SKM-1 (cell line): ENCODE measurements at regions not wholly inside any gene's neighbourhood (a gene's known extent, or its start where the extent isn't known, plus 50 kb on each side); places are given as distances from the start of the nearest gene placed in this dataset.

Experiments
- DNase-seq: peaks from one replicate; lab custom pipeline; 2025; ENCODE audit not compliant: unreplicated experiment; lab: John Stamatoyannopoulos, UW

GRCh38 chr19:29421196-29421545 lies 104.6 kb upstream of the VSTM2B start:
- no peak for DNase-seq

GRCh38 chr19:29422047-29422446 lies 103.7 kb upstream of the VSTM2B start:
- DNase-seq: no peak

GRCh38 chr19:29422486-29423085 lies 103.2 kb upstream of the VSTM2B start:
- DNase-seq: no peak

- no peak for DNase-seq
Measured at GRCh38 chr19:29428071-29428470, 97.7 kb upstream of the VSTM2B start.

GRCh38 chr19:29429021-29429420 lies 96.8 kb upstream of the VSTM2B start:
- no peak for DNase-seq

- no peak for DNase-seq
Measured at GRCh38 chr19:29429581-29429980, 96.2 kb upstream of the VSTM2B start.

- no peak for DNase-seq
Measured at GRCh38 chr19:29431332-29431731, 94.5 kb upstream of the VSTM2B start.

- no peak for DNase-seq
Measured at GRCh38 chr19:29432677-29433076, 93.1 kb upstream of the VSTM2B start.

GRCh38 chr19:29436591-29437103 lies 89.1 kb upstream of the VSTM2B start:
- DNase-seq: no peak

GRCh38 chr19:29439021-29439420 lies 86.8 kb upstream of the VSTM2B start:
- no peak for DNase-seq

GRCh38 chr19:29439688-29440550 lies 85.9 kb upstream of the VSTM2B start:
- no peak for DNase-seq

GRCh38 chr19:29442094-29442493 lies 83.7 kb upstream of the VSTM2B start:
- no peak for DNase-seq

GRCh38 chr19:29442910-29443309 lies 82.9 kb upstream of the VSTM2B start:
- DNase-seq: no peak

GRCh38 chr19:29445246-29445645 lies 80.5 kb upstream of the VSTM2B start:
- DNase-seq: no peak

- DNase-seq: no peak
Measured at GRCh38 chr19:29446361-29446760, 79.4 kb upstream of the VSTM2B start.

GRCh38 chr19:29448046-29448445 lies 77.7 kb upstream of the VSTM2B start:
- no peak for DNase-seq

GRCh38 chr19:29449371-29449770 lies 76.4 kb upstream of the VSTM2B start:
- no peak for DNase-seq

- no peak for DNase-seq
Measured at GRCh38 chr19:29450306-29450705, 75.5 kb upstream of the VSTM2B start.

- no peak for DNase-seq
Measured at GRCh38 chr19:29450812-29451211, 75.0 kb upstream of the VSTM2B start.

GRCh38 chr19:29454109-29454508 lies 71.7 kb upstream of the VSTM2B start:
- no peak for DNase-seq

GRCh38 chr19:29457413-29457812 lies 68.4 kb upstream of the VSTM2B start:
- DNase-seq: no peak

GRCh38 chr19:29467824-29468401 lies 57.9 kb upstream of the VSTM2B start:
- no peak for DNase-seq
